Common myeloid progenitor, CD34-positive (primary cell): ENCODE measurements at regions not wholly inside any gene's neighbourhood (a gene's known extent, or its start where the extent isn't known, plus 50 kb on each side); places are given as distances from the start of the nearest gene placed in this dataset.

Experiments
- CTCF ChIA-PET: fragments of 350-600 bp; sonication (Branson Sonifier 250); formaldehyde crosslinking; loops from one replicate; lab custom pipeline; 2021; ENCODE audit warnings: antibody characterized with exemption; lab: Charles Lee
- POLR2A ChIA-PET: fragments of 350-600 bp; sonication (Branson Sonifier 250); formaldehyde crosslinking; loops from one replicate; lab custom pipeline; 2021; ENCODE audit warnings: antibody characterized with exemption; lab: Charles Lee
- DNase-seq, 3 donors: peaks; one replicate each; pipeline versions ENCODE4 v3.0.0 to v3.0.0-alpha.2; 2013
- H3K27ac ChIP-seq, 2 experiments: 1 replicate in 1 of 2; 2 replicates in 1 of 2; pipeline ENCODE4 v1.7.0; 2013; ENCODE audit warnings: inconsistent platforms in 2 of 2, low read length in 2 of 2, mild to moderate bottlenecking in 2 of 2, low read depth in 1 of 2, moderate library complexity in 1 of 2; ENCODE audit not compliant: severe bottlenecking in 2 of 2, insufficient read depth in 1 of 2, poor library complexity in 1 of 2
- H3K27me3 ChIP-seq, 5 experiments: replicated peaks in 2 of 5; 1 replicate in 3 of 5; 2 replicates in 2 of 5; pipeline versions ENCODE4 v1.6.1 to v1.7.0; 2013; ENCODE audit warnings: low read length in 4 of 5, mild to moderate bottlenecking in 2 of 5, moderate library complexity in 2 of 5, inconsistent platforms in 1 of 5; ENCODE audit not compliant: insufficient read depth in 5 of 5, control insufficient read depth in 4 of 5
- H3K36me3 ChIP-seq, 4 experiments: 1 replicate in 2 of 4; 2 replicates in 2 of 4; pipeline versions ENCODE4 v1.6.1 to v1.7.0; 2013; ENCODE audit warnings: low read length in 3 of 4, control low read depth in 1 of 4, mild to moderate bottlenecking in 1 of 4; ENCODE audit not compliant: control insufficient read depth in 4 of 4, insufficient read depth in 4 of 4
- H3K4me1 ChIP-seq, 4 experiments: 1 replicate in 3 of 4; 2 replicates in 1 of 4; pipeline versions ENCODE4 v1.6.1 to v1.7.1; 2013; ENCODE audit warnings: low read length in 3 of 4, mild to moderate bottlenecking in 3 of 4, control low read depth in 1 of 4, inconsistent platforms in 1 of 4, moderate library complexity in 1 of 4; ENCODE audit not compliant: control insufficient read depth in 4 of 4, insufficient read depth in 4 of 4; ENCODE audit errors: control extremely low read depth in 1 of 4
- H3K4me3 ChIP-seq, 7 experiments: 1 replicate in 4 of 7; 2 replicates in 3 of 7; pipeline versions ENCODE4 v1.5.1 to v1.7.0; 2013; ENCODE audit warnings: mild to moderate bottlenecking in 7 of 7, low read length in 6 of 7, moderate library complexity in 6 of 7, inconsistent platforms in 2 of 7, low read depth in 2 of 7, control low read depth in 1 of 7; ENCODE audit not compliant: insufficient read depth in 4 of 7, control insufficient read depth in 1 of 7; ENCODE audit errors: extremely low read depth in 1 of 7
- H3K9me3 ChIP-seq, 5 experiments: 1 replicate in 4 of 5; 2 replicates in 1 of 5; pipeline versions ENCODE4 v1.6.1 to v1.7.1; 2013; ENCODE audit warnings: low read length in 4 of 5, mild to moderate bottlenecking in 2 of 5, inconsistent platforms in 1 of 5, low read depth in 1 of 5, moderate library complexity in 1 of 5; ENCODE audit not compliant: control insufficient read depth in 4 of 5, insufficient read depth in 2 of 5; ENCODE audit errors: control extremely low read depth in 1 of 5
- WGBS: methylation state at CpG from one replicate; pipeline ENCODE4 v1.1.5; 2013; ENCODE audit not compliant: insufficient coverage; 5-methylcytosine and 5-hydroxymethylcytosine counted together

DNA sequence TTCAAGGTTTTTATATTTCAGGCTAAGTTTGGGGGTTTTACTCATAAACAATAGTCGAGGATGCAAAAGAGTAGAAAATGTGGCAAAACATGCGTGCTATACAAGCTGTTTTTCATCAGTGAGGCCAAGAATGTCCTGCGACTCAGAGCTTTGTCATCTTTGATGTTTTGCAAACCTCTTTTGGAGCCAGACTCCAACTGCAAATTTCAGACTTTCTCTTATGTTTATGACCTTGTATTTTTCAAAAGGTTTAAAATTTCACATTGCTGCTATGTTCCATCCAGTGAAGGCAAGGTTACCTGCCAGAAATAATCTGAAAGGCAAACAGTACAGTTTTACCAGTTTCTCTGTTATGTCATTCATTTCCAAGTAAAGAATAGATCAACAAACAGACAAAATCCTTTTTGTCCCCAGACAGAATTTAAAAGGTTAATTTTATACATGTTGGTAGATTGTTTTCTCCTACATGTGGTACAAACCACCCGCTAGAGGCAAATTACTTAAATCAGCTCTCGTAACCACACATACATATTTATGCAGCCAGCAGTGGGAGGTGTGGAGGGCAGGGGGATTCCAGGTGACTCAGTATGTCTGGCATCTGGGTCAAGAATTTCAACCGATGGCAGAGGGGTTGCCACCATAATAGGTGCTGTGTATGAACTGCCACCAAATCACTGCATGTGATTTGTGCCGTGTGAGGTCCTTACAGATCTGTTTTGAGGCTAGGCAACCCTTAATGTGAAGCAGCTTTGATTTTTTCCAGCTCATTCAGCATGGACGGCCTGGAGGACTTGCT, 119.8 kb upstream of the CPM start:
- Histone ChIP-seq H3K27ac (no peak overlapping the region), H3K36me3 (no peaks in the 10 kb centered on the region), H3K27me3 (no peaks in the 10 kb centered on the region), H3K9me3 (peaks cover 0 to 2% (median 0%) of the 10 kb centered on the region in 5 experiments), H3K4me1 (no peaks in the 10 kb centered on the region), H3K4me3 (no peak overlapping the region)
- CTCF ChIA-PET: interaction anchor here (1.0 kb wide), 1 partner anchor 9 kb away, joined by 3 read pairs; no protein-coding TSS in a partner anchor
- DNase-seq: no peak
- WGBS: 85% methylated on average over 4 of the region's 8 CpGs
- POLR2A ChIA-PET: no interaction called here

DNA sequence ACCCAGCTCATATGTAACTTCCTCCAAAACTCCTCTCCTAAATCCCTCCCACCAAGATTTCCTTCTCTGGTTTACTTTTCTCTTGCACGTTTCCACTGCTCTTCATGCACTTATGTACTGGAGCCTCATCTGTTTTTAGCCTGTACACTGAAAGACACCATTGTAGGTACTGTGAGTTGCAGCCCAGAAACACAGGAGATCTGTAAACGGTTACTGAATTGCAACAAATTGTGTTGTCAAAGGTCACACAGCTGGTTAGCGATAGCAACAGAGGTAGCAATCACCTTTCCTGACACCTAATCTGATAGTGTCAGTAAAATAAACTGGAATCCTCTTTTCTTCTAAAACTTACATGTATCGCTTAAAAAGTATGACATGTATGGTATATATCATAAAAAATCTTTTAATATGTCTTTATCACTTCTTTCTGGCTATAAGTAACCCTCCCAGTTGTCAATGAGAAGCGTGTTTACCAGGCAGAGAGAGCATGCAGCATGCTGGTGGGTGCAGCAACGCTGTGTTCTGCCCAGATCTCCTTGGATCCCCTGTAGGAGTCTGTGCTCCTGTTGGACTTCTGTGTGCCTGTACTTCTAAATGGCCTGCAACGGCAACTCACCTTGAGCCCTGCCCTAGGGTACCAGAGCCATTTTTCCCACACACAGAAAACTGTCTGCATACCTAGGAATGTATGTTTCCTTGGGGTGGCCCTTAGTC, 121.5 kb upstream of the CPM start:
- DNase-seq: no peak
- peaks cover 0 to 2% (median 0%) of the 10 kb centered on the region in 4 experiments for H3K4me1 ChIP-seq
- WGBS: 100% methylated on average over 5 of the region's 7 CpGs
- ChIA-PET CTCF (no interaction called here), POLR2A (no interaction called here)
- no peaks in the 10 kb centered on the region for H3K9me3 ChIP-seq
- H3K4me3 ChIP-seq: no peak overlapping the region
- no peak overlapping the region for H3K27ac ChIP-seq
- H3K36me3 ChIP-seq: no peaks in the 10 kb centered on the region
- no peaks in the 10 kb centered on the region for H3K27me3 ChIP-seq

DNA sequence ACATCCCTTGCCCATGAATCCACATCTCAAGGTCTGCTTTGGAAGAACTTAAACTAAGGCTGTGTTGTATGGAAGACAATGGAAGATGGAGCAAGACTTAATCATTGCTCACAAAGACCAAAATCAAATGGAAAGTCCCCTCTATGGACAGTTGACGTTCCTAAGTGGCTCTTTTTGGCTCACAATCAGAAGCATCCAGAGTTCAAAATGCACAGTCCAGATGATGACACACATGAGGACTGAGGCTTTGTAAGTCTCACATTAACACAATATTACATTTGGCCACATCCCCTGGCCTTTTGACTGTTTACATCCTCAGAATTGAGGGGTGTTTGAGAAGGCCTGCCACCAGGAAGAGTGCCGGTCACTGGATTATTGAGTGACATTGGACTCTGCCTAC, 122.3 kb upstream of the CPM start:
- DNase-seq: no peak
- no peak overlapping the region for H3K27ac ChIP-seq
- H3K36me3 ChIP-seq: no peaks in the 10 kb centered on the region
- no peaks in the 10 kb centered on the region for H3K27me3 ChIP-seq
- 100% methylated on average over 2 of the region's 2 CpGs for WGBS
- CTCF ChIA-PET: no interaction called here
- no peak overlapping the region for H3K4me3 ChIP-seq
- H3K9me3 ChIP-seq: no peaks in the 10 kb centered on the region
- POLR2A ChIA-PET: no interaction called here
- peaks cover 0 to 2% (median 0%) of the 10 kb centered on the region in 4 experiments for H3K4me1 ChIP-seq

DNA sequence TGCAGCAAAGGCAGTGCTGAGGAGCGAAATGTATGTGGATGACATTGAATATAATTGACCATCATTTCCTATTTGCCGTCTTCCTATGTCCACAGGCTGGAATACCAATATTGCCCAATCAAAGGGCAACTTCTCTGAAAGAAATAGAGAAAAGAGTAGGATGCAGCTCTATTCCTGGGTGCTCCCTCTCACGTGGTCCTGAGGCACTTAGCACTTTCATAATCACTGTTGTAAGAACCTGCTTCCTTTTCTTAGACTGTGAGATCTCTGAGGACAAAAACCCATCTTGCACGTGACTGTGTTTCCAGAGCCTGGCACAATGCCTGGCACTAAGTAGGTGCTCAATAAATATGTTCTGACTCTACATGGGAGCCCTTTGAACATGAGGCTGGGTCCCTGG, 122.7 kb upstream of the CPM start:
- 80% methylated on average over 2 of the region's 4 CpGs for WGBS
- Histone ChIP-seq H3K9me3 (no peaks in the 10 kb centered on the region), H3K27ac (no peak overlapping the region), H3K36me3 (no peaks in the 10 kb centered on the region), H3K4me1 (peaks cover 0 to 2% (median 0%) of the 10 kb centered on the region in 4 experiments), H3K27me3 (no peaks in the 10 kb centered on the region), H3K4me3 (no peak overlapping the region)
- CTCF ChIA-PET: no interaction called here
- DNase-seq: no peak
- POLR2A ChIA-PET: no interaction called here

DNA sequence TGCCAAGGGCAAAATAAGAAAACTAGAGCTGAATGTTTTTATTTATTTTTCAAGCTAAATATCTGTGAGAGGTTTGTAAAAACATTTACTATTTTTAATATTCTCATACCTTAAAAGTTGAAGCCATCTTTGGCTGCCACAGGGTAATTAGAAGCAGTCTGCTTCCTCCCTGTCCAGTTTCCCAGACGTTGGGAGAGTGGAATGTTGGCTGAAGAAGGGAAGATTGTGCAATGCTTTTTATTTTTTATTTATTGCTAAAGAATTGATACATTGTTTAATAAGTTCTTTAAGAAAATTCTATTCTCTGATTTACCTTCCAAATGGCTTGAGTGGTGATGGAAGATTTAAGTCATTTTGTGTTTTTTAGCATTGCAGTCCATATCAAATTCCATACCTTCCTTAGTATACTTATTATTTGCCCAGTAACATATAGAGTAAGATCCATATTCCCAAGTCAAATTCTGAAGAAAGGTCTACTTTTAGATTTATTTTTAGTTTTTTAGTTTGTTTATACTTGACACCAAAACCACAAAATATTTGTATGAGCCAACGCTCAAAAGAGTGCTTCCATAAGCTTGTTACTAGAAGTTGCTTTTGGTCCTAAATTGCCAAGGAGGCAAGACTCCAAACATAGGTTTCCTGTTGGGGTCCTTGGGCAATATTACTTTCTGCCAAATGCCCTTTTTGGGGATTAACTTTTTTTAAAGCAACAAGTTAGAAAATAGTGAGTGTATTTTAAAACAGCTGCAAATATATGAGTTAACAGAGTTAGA, 124.0 kb upstream of the CPM start:
- no peak for DNase-seq
- Histone ChIP-seq H3K4me1 (peaks cover 0 to 2% (median 0%) of the 10 kb centered on the region in 4 experiments), H3K9me3 (no peaks in the 10 kb centered on the region), H3K27ac (no peak overlapping the region), H3K4me3 (no peak overlapping the region), H3K36me3 (no peaks in the 10 kb centered on the region), H3K27me3 (no peaks in the 10 kb centered on the region)
- POLR2A ChIA-PET: no interaction called here
- CTCF ChIA-PET: no interaction called here
- WGBS: 100% methylated on average over 1 of the region's 2 CpGs

DNA sequence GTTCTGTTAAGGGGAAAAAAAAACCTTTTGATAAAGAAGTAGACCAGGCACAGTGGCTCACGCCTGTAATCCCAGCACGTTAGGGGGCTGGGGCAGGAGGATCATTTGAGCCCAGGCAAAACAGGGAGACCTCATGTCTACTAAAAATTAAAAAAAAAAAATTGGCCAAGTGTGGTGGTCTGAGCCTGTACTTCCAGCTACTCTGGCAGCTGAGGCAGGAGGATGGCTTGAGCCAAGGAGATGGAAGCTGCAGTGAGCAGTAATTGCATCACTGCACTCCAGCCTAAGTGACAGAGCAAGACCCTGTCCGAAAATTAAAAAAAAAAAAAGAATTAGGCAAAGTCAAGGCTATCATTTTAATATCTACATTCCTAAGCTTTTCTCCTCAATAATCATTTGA, 124.8 kb upstream of the CPM start:
- CTCF ChIA-PET: interaction anchor here (0.6 kb wide), 2 partner anchors 203 to 373 kb away, joined by 3 read pairs; no protein-coding TSS in a partner anchor
- H3K27me3 ChIP-seq: no peaks in the 10 kb centered on the region
- peaks cover 0 to 2% (median 0%) of the 10 kb centered on the region in 4 experiments for H3K4me1 ChIP-seq
- POLR2A ChIA-PET: no interaction called here
- DNase-seq: no peak
- H3K36me3 ChIP-seq: no peaks in the 10 kb centered on the region
- H3K27ac ChIP-seq: no peak overlapping the region
- H3K4me3 ChIP-seq: no peak overlapping the region
- 95% methylated on average over 2 of the region's 3 CpGs for WGBS
- H3K9me3 ChIP-seq: no peaks in the 10 kb centered on the region
